Muscle of leg (tissue), 3 donors: ENCODE measurements at regions not wholly inside any gene's neighbourhood (a gene's known extent, or its start where the extent isn't known, plus 50 kb on each side); places are given as distances from the start of the nearest gene placed in this dataset.

Experiments
- DNase-seq: peaks from one replicate; pipeline ENCODE4 v3.0.0; 2013
- H3K27ac ChIP-seq: one replicate; pipeline ENCODE4 v1.5.1; 2013; ENCODE audit warnings: mild to moderate bottlenecking, low read length, control low read depth
- H3K27me3 ChIP-seq: one replicate; pipeline ENCODE4 v1.6.1; 2013; ENCODE audit warnings: low read length; ENCODE audit not compliant: control insufficient read depth, insufficient read depth
- H3K36me3 ChIP-seq: one replicate; pipeline ENCODE4 v1.6.1; 2013; ENCODE audit warnings: low read length; ENCODE audit not compliant: control insufficient read depth, insufficient read depth
- H3K4me1 ChIP-seq: one replicate; pipeline ENCODE4 v1.6.1; 2013; ENCODE audit warnings: low read length; ENCODE audit not compliant: control insufficient read depth, insufficient read depth
- H3K4me3 ChIP-seq: one replicate; pipeline ENCODE4 v1.5.1; 2013; ENCODE audit warnings: low read length, control low read depth
- H3K9me3 ChIP-seq: replicated peaks from 2 replicates; pipeline ENCODE4 v1.6.1; 2013; ENCODE audit warnings: low read depth, low read length; ENCODE audit not compliant: control insufficient read depth
- WGBS: methylation state at CpG from one replicate; pipeline ENCODE4 v1.1.5; 2013; ENCODE audit warnings: missing lambda C conversion rate; ENCODE audit not compliant: insufficient coverage; 5-methylcytosine and 5-hydroxymethylcytosine counted together

DNA sequence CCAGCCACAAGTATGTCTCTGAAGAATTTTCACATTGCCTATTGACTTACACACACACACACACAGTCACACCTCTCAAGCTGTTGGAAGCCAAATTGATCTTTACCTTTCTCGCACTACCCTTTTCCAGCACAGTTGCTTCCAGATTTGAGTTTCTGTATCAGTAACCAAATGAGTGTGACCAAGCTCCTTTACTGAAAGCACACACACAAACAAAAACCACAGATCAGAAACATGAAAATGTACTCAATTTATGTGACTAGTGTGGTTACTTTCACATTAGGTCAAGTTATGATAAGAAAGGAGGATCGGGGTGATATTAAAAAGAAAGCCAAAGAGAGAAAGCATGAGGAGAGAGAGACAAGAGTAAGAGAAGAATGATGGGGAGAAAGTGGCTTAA is 993.9 kb upstream of the POU3F3 start:
- no peaks in the 10 kb centered on the region for H3K36me3 ChIP-seq
- no CpG with 5 or more reads among the region's 2 CpGs for WGBS
- H3K4me3 ChIP-seq: no peak overlapping the region
- no peak for DNase-seq
- no peak overlapping the region for H3K27ac ChIP-seq
- no peaks in the 10 kb centered on the region for H3K9me3 ChIP-seq
- H3K27me3 ChIP-seq: no peaks in the 10 kb centered on the region
- H3K4me1 ChIP-seq: no peaks in the 10 kb centered on the region

GRCh38 chr2:103868396-103868795 is 985.5 kb upstream of the POU3F3 start:
- Histone ChIP-seq H3K27ac (no peak overlapping the region), H3K4me3 (no peak overlapping the region), H3K4me1 (no peaks in the 10 kb centered on the region), H3K27me3 (no peaks in the 10 kb centered on the region), H3K36me3 (no peaks in the 10 kb centered on the region), H3K9me3 (no peaks in the 10 kb centered on the region)
- no peak for DNase-seq
- WGBS: no CpG with 5 or more reads among the region's 2 CpGs

DNA sequence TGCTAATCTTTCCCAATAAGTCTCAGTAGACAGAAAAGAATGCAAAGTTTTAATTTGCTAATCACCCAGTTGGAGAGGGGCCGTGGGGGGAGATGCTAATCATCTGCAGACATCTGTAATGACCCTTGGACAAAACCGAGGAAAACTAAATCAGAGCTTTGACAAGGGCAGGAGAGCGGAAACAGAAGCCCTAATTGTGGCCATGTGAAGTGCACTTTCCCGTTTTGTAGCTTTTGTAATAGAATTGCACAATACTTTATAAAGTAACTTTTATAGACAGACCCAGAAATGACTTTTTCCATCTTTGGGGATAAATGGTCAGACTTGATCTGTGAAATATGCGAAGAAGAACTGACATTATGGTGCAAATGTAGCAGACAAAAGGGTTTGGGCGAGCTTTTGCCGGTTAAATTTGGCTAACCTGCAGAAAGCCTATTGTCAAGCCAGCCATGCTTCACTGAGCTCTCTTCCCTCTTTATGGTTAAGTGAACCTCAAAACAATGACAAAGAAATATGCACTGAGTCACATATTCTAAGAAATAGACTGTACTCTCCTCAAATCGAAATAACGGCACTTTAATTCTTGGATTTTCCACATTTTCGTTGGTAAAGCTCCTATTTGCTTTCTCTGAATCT is 980.1 kb upstream of the POU3F3 start:
- Histone ChIP-seq H3K4me1 (no peaks in the 10 kb centered on the region), H3K4me3 (no peak overlapping the region), H3K27me3 (no peaks in the 10 kb centered on the region), H3K27ac (no peak overlapping the region), H3K36me3 (no peaks in the 10 kb centered on the region), H3K9me3 (no peaks in the 10 kb centered on the region)
- 61% methylated on average over 8 of the region's 10 CpGs for whole genome bisulfite sequencing
- no peak for DNase-seq

DNA sequence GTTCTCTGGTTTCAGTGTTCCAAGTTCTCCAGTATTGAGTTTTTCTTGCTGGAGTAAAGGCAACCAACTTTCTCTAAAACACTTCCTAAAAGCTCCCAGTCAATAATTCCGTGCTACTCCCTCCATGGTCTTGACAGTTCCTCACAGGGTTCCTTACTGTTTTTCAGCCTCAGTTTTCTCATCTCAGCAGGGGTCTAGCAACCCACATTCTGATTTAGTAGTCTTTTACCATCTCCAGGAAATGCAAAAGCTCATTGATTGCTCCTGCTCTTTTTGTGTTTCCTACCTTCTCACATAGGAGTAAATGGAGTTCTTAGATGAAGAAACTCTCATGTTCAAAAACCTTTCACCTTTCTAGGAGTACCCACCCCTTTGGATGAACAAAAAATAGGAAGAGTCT is 978.8 kb upstream of the POU3F3 start:
- Histone ChIP-seq H3K36me3 (no peaks in the 10 kb centered on the region), H3K27me3 (no peaks in the 10 kb centered on the region), H3K4me3 (no peak overlapping the region), H3K27ac (no peak overlapping the region), H3K4me1 (no peaks in the 10 kb centered on the region), H3K9me3 (no peaks in the 10 kb centered on the region)
- 54% methylated on average over 1 of the region's 1 CpG for WGBS
- DNase-seq: no peak

DNA sequence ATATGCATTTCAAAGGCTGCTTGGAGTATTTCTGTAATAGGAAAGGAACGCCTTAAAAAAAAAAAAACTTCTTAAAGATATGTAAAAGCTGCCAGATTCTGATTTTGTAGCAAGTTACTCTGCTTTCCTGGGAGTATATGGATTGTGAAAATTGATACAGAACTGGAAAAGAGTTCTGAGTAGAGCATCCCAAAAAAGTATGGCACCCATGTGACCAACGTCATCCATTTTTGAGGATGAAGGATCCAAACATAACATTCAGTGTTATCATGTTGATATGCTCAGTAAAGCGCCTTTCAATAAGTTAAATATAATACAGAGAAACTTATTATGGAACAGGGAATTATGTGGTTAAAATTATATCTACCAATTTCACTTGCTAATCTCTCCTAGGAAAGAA is 978.4 kb upstream of the POU3F3 start:
- Histone ChIP-seq H3K27me3 (no peaks in the 10 kb centered on the region), H3K9me3 (no peaks in the 10 kb centered on the region), H3K4me1 (no peaks in the 10 kb centered on the region), H3K4me3 (no peak overlapping the region), H3K27ac (no peak overlapping the region), H3K36me3 (no peaks in the 10 kb centered on the region)
- no CpG with 5 or more reads among the region's 3 CpGs for WGBS
- DNase-seq: no peak

GRCh38 chr2:103876611-103877010 is 977.3 kb upstream of the POU3F3 start:
- Histone ChIP-seq H3K27ac (no peak overlapping the region), H3K27me3 (no peaks in the 10 kb centered on the region), H3K4me3 (no peak overlapping the region), H3K9me3 (no peaks in the 10 kb centered on the region), H3K36me3 (no peaks in the 10 kb centered on the region), H3K4me1 (no peaks in the 10 kb centered on the region)
- no CpG with 5 or more reads among the region's 5 CpGs for WGBS
- no peak for DNase-seq

GRCh38 chr2:103879101-103879500 is 974.8 kb upstream of the POU3F3 start:
- Histone ChIP-seq H3K4me1 (no peaks in the 10 kb centered on the region), H3K9me3 (no peaks in the 10 kb centered on the region), H3K4me3 (no peak overlapping the region), H3K36me3 (no peaks in the 10 kb centered on the region), H3K27me3 (no peaks in the 10 kb centered on the region), H3K27ac (no peak overlapping the region)
- WGBS: no CpG with 5 or more reads among the region's 1 CpG
- DNase-seq: no peak

DNA sequence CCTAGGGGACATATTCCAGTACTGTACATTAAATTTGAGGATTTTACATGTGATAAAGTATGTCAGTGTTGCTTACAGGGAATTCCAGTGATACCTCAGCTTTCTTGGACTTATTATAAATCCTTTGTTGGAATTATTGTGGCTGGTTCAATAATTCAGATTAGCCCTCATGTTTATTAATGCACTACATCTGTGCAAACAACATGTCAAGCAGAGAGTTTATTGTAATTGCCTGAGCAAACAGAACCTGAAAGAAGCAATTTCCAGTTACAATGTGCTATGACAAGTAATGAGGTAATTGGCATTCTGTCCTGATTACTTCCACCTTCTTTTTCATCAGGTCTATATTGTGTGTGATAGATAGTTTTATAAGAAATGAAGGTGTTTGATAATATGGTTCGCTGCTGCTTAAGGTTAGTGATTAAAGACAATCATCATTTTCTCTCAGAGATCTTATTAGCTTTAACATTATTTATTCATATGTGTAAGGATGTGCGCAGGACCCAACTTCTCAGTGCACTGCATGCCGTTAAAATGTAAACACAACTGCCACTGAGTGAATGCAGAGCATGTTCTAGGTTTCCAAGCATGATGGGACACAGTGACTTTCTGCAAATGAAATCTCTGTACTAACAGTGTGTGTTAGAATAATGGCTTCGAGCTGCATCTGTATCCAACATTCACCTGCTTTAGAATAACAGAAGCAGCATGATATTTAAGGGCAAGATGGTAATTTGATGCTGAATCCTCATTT is 973.7 kb upstream of the POU3F3 start:
- H3K9me3 ChIP-seq: no peaks in the 10 kb centered on the region
- H3K36me3 ChIP-seq: no peaks in the 10 kb centered on the region
- DNase-seq: no peak
- no peaks in the 10 kb centered on the region for H3K27me3 ChIP-seq
- H3K4me3 ChIP-seq: no peak overlapping the region
- H3K27ac ChIP-seq: no peak overlapping the region
- no CpG with 5 or more reads among the region's 4 CpGs for WGBS
- H3K4me1 ChIP-seq: no peaks in the 10 kb centered on the region

DNA sequence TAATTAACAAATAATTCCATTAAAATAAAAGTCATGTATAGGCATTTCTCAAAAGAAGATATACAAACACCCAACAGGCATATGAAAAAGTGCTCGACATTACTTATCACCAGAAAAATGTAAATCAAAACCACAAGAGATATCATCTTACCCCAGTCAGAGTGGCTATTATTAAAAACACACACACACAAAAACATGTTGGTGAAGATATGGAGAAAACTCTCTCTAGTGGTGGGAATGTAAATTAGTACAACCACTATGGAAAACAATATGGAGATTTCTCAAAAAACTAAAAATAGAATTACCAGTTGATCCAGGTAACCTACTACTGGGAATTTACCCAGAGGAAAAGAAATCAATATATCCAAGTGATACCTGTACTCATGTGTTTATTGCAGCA is 966.3 kb upstream of the POU3F3 start:
- Histone ChIP-seq H3K9me3 (no peaks in the 10 kb centered on the region), H3K27ac (no peak overlapping the region), H3K4me1 (no peaks in the 10 kb centered on the region), H3K4me3 (no peak overlapping the region), H3K36me3 (no peaks in the 10 kb centered on the region), H3K27me3 (no peaks in the 10 kb centered on the region)
- DNase-seq: no peak
- no CpG with 5 or more reads among the region's 1 CpG for WGBS

- Histone ChIP-seq H3K27me3 (no peaks in the 10 kb centered on the region), H3K4me3 (no peak overlapping the region), H3K27ac (no peak overlapping the region), H3K4me1 (no peaks in the 10 kb centered on the region), H3K36me3 (no peaks in the 10 kb centered on the region), H3K9me3 (no peaks in the 10 kb centered on the region)
- no peak for DNase-seq
- WGBS: no CpG with 5 or more reads among the region's 1 CpG
Observed at GRCh38 chr2:103896182-103896581, 957.7 kb upstream of the POU3F3 start.
